Activated T-cell treated with anti-CD3 and anti-CD28 coated beads for 1 hour (primary cell): ENCODE measurements at regions not wholly inside any gene's neighbourhood (a gene's known extent, or its start where the extent isn't known, plus 50 kb on each side); places are given as distances from the start of the nearest gene placed in this dataset.

Source experiments
- DNase-seq: peaks from one replicate; pipeline ENCODE4 v3.0.0-alpha.2; 2020; ENCODE audit warnings: low read depth

- DNase-seq, result no peak
Observed at GRCh38 chr2:16615687-16616615, 49.7 kb downstream of the CYRIA start.

GRCh38 chr2:16615246-16615645, 50.4 kb downstream of the CYRIA start:
- DNase-seq, result no peak

- no peak for DNase-seq
Observed at GRCh38 chr2:16614314-16614860, 51.2 kb downstream of the CYRIA start.

GRCh38 chr2:16613539-16614011, 52.1 kb downstream of the CYRIA start:
- DNase-seq, result no peak

- DNase-seq, result no peak
Observed at GRCh38 chr2:16612490-16612889, 53.1 kb downstream of the CYRIA start.

GRCh38 chr2:16609786-16610185, 55.8 kb downstream of the CYRIA start:
- no peak for DNase-seq

- DNase-seq, result peak; percentile 81
Observed at GRCh38 chr2:16608661-16609643, 56.7 kb downstream of the CYRIA start.

- DNase-seq, result no peak
Observed at GRCh38 chr2:16607301-16607700, 58.3 kb downstream of the CYRIA start.

GRCh38 chr2:16604236-16604635, 61.4 kb downstream of the CYRIA start:
- DNase-seq, result no peak

- no peak for DNase-seq
Observed at GRCh38 chr2:16591370-16591933, 74.2 kb downstream of the CYRIA start.

GRCh38 chr2:16589465-16589864, 76.2 kb downstream of the CYRIA start:
- DNase-seq, result no peak

GRCh38 chr2:16588565-16588964, 77.1 kb downstream of the CYRIA start:
- no peak for DNase-seq

GRCh38 chr2:16587601-16588000, 78.0 kb downstream of the CYRIA start:
- DNase-seq, result no peak

GRCh38 chr2:16584824-16585540, 80.7 kb downstream of the CYRIA start:
- DNase-seq, result no peak

- DNase-seq, result no peak
Observed at GRCh38 chr2:16584084-16584483, 81.5 kb downstream of the CYRIA start.

GRCh38 chr2:16581241-16581640, 84.4 kb downstream of the CYRIA start:
- DNase-seq, result no peak

GRCh38 chr2:16578081-16578480, 87.6 kb downstream of the CYRIA start:
- DNase-seq, result no peak

GRCh38 chr2:16570516-16570915, 95.1 kb downstream of the CYRIA start:
- DNase-seq, result no peak

- no peak for DNase-seq
Observed at GRCh38 chr2:16568998-16569784, 96.4 kb downstream of the CYRIA start.

- no peak for DNase-seq
Observed at GRCh38 chr2:16566701-16567100, 98.9 kb downstream of the CYRIA start.
